Esophagus muscularis mucosa (tissue), 4 donors: ENCODE measurements at regions not wholly inside any gene's neighbourhood (a gene's known extent, or its start where the extent isn't known, plus 50 kb on each side); places are given as distances from the start of the nearest gene placed in this dataset.

Experiments used
- DNase-seq: peaks from one replicate; pipeline ENCODE4 v3.0.0-alpha.2; 2017; ENCODE audit errors: extremely low spot score
- H3K27ac ChIP-seq, 4 donors: fragments of 200-600 bp; sonication (generic); replicated peaks in 1 of 4; 1 replicate in 3 of 4; 2 replicates in 1 of 4; pipeline ENCODE4 v1.5.1; 2016 to 2019; ENCODE audit warnings: mild to moderate bottlenecking in 1 of 4
- H3K27me3 ChIP-seq, 4 donors: fragments of 200-600 bp; sonication (generic); one replicate each; pipeline versions ENCODE4 v1.5.1 to v1.6.0; 2016 to 2019
- H3K36me3 ChIP-seq, 4 donors: fragments of 200-600 bp; sonication (generic); one replicate each; pipeline ENCODE4 v1.5.1; 2016 to 2019
- H3K4me1 ChIP-seq, 4 donors: fragments of 200-600 bp; sonication (generic); one replicate each; pipeline ENCODE4 v1.5.1; 2016 to 2019
- H3K4me3 ChIP-seq, 4 donors: fragments of 200-600 bp; sonication (generic); 1 replicate in 2 of 4; 2 replicates in 2 of 4; pipeline ENCODE4 v1.5.1; 2016 to 2019; ENCODE audit warnings: mild to moderate bottlenecking in 4 of 4, moderate library complexity in 1 of 4
- H3K9me3 ChIP-seq, 4 donors: fragments of 200-600 bp; sonication (generic); 1 replicate in 3 of 4; 2 replicates in 1 of 4; pipeline ENCODE4 v1.5.1; 2016 to 2019
- EP300 ChIP-seq: sonication (generic); formaldehyde crosslinking; IDR thresholded peaks from one replicate; pipeline ENCODE4 v1.6.1; 2017; ENCODE audit warnings: antibody characterized with exemption
- POLR2A ChIP-seq: fragments of 450-650 bp; IDR thresholded peaks from one replicate; pipeline ENCODE4 v1.6.1; 2017; ENCODE audit warnings: antibody characterized with exemption, moderate library complexity, mild to moderate bottlenecking, low read depth
- POLR2AphosphoS5 ChIP-seq, 2 donors: sonication (generic); formaldehyde crosslinking; IDR thresholded peaks; one replicate each; pipeline ENCODE4 v1.6.1; 2017; ENCODE audit warnings: antibody characterized with exemption in 2 of 2
- WGBS: methylation state at CpG from one replicate; pipeline ENCODE4 v1.1.5; 2018; 5-methylcytosine and 5-hydroxymethylcytosine counted together
- intact Hi-C: fragments of 100-400 bp; cut with DNase I; formaldehyde crosslinking; loops from one replicate; pipeline ENCODE4 v1.15.1; 2023
- TF ChIP-seq, protein P1 (sequence below), 3 experiments: fragments of 200-600 bp in 2 of 3; fragments of 450-650 bp in 1 of 3; sonication (generic) in 2 of 3; IDR thresholded peaks; one replicate each; pipeline ENCODE4 v1.5.1; 2017 to 2019; ENCODE audit warnings: antibody characterized with exemption in 3 of 3, mild to moderate bottlenecking in 2 of 3, moderate library complexity in 1 of 3

DNA sequence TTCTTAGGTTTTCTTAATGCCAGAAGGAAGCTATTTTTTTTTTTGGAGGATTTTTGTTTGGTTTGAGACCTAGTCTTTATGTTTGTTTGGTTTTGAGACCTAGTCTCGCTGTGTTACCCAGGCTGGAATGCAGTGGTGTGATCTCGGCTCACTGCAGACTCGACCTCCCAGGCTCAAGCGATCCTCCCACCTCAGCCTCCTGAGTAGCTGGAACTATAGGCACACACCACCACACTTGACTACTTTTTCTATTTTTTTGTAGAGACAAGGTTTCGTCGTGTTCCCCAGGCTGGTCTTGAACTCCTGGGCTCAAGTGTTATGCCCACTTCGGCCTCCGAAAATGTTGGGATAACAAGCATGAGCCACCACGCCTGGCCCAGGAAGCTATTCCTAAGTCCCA is 67.8 kb upstream of the NHSL1 start:
- no peaks in the 10 kb centered on the region for H3K36me3 ChIP-seq
- DNase-seq: no peak
- no peak overlapping the region for H3K4me3 ChIP-seq
- 93% methylated on average over 9 of the region's 9 CpGs for WGBS
- TF ChIP-seq POLR2AphosphoS5 (IDR thresholded peaks at IDR 0.05) (no peak), EP300 (no peak), POLR2A (no peak)
- TF ChIP-seq, protein P1, sequence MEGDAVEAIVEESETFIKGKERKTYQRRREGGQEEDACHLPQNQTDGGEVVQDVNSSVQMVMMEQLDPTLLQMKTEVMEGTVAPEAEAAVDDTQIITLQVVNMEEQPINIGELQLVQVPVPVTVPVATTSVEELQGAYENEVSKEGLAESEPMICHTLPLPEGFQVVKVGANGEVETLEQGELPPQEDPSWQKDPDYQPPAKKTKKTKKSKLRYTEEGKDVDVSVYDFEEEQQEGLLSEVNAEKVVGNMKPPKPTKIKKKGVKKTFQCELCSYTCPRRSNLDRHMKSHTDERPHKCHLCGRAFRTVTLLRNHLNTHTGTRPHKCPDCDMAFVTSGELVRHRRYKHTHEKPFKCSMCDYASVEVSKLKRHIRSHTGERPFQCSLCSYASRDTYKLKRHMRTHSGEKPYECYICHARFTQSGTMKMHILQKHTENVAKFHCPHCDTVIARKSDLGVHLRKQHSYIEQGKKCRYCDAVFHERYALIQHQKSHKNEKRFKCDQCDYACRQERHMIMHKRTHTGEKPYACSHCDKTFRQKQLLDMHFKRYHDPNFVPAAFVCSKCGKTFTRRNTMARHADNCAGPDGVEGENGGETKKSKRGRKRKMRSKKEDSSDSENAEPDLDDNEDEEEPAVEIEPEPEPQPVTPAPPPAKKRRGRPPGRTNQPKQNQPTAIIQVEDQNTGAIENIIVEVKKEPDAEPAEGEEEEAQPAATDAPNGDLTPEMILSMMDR (IDR thresholded peaks at IDR 0.05): no peak
- H3K9me3 ChIP-seq: no peaks in the 10 kb centered on the region
- H3K27me3 ChIP-seq: no peaks in the 10 kb centered on the region
- peaks cover 0 to 16% (median 11%) of the 10 kb centered on the region in 4 donors for H3K4me1 ChIP-seq
- no peak overlapping the region for H3K27ac ChIP-seq
- intact Hi-C loops: no loop called here

DNA sequence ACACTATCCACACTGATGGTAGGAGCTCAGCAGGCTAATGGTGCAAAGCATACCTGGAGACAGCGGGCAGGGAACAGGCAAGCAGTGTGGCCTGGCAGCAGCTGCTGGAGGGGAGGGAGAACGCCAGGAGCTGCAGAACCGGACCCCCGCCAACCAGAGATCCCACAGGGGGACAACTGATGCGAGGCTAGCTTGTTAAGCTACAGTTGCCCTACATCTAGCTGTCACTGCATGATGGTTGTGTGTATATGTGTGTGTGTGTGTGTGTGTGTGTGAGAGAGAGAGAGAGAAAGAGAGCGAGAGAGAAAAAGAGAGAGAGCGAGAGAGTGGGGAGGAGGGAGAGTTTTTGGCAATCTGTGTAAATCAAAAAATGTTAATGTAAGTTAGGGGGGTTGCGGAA is 69.7 kb upstream of the NHSL1 start:
- TF ChIP-seq, protein P1 (IDR thresholded peaks at IDR 0.05): no peak
- TF ChIP-seq POLR2A (no peak), POLR2AphosphoS5 (IDR thresholded peaks at IDR 0.05) (no peak)
- 92% methylated on average over 8 of the region's 8 CpGs for WGBS
- no peaks in the 10 kb centered on the region for H3K9me3 ChIP-seq
- intact Hi-C loops: no loop called here
- no peak for DNase-seq
- no peaks in the 10 kb centered on the region for H3K36me3 ChIP-seq
- H3K27me3 ChIP-seq: no peaks in the 10 kb centered on the region
- H3K4me3 ChIP-seq: no peak overlapping the region
- no peak overlapping the region for H3K27ac ChIP-seq
- peaks cover 0 to 26% (median 15%) of the 10 kb centered on the region in 4 donors for H3K4me1 ChIP-seq

DNA sequence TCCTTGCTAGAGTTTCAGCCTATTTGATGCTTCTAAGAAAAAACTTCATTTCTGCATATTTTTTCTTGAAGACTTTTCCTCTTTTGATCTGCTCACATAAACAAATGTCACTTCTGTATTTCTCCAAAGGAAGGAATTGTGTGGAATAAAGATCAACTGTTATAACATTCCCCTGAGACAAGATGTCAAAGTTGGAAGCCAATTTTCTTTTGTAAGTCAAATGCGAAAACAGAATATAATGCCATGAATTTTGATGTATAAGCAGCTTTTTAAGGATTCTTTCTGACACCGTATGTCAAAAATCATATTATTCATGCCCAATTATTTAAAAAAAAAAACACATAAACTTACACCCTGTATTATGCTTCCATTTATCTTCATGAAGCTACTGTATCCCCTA is 70.3 kb upstream of the NHSL1 start:
- intact Hi-C loops: no loop called here
- Histone ChIP-seq H3K36me3 (no peaks in the 10 kb centered on the region), H3K27me3 (no peaks in the 10 kb centered on the region), H3K4me3 (no peak overlapping the region), H3K27ac (no peak overlapping the region), H3K4me1 (peaks cover 0 to 26% (median 15%) of the 10 kb centered on the region in 4 donors), H3K9me3 (no peaks in the 10 kb centered on the region)
- DNase-seq: no peak
- WGBS: 87% methylated on average over 2 of the region's 2 CpGs
- TF ChIP-seq POLR2AphosphoS5 (IDR thresholded peaks at IDR 0.05) (no peak), EP300 (no peak), POLR2A (no peak)
- TF ChIP-seq, protein P1 (IDR thresholded peaks at IDR 0.05): no peak

DNA sequence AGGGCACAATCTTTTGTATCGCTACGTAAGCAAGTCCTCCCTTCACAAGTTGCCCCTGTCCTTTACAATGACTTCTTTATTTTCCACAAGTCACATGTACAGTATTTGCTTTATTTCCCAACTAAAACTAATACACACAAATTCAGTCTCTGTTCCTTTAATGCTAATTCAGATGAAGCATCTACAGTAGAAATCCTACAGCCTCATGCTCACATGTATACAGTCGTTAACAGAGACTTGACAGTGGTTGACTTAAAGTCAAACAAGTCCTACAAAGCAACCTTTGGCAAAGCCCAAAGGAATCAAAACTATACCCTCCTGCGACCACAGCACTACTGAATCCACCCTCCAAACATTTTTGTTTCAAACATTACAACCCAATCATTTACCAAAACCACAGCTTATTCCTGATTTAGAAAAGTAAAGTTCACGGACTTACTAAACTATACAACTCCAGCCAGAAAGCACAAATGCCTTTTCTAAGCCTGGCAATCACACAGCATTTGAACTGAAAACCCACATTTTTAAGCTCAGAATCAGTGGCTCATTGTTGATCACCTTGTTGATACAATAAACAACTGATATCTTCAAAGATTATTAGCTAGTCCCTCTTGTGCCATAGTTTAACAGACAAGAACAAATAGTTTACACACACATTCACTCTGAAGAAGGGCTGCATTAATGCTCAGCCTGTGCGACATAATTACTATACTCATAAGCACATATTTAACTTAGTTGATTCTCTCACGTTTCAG is 70.9 kb upstream of the NHSL1 start:
- TF ChIP-seq, protein P1 (IDR thresholded peaks at IDR 0.05): no peak
- TF ChIP-seq EP300 (no peak), POLR2A (no peak), POLR2AphosphoS5 (IDR thresholded peaks at IDR 0.05) (no peak)
- intact Hi-C loops: no loop called here
- no peak for DNase-seq
- no peaks in the 10 kb centered on the region for H3K36me3 ChIP-seq
- H3K9me3 ChIP-seq: no peaks in the 10 kb centered on the region
- no peaks in the 10 kb centered on the region for H3K27me3 ChIP-seq
- WGBS: 75% methylated on average over 7 of the region's 7 CpGs
- peaks cover 0 to 26% (median 15%) of the 10 kb centered on the region in 4 donors for H3K4me1 ChIP-seq
- H3K27ac ChIP-seq: no peak overlapping the region
- peak overlapping the region in 3 of 4 donors; percentile 50 to 53 (median 52) for H3K4me3 ChIP-seq

DNA sequence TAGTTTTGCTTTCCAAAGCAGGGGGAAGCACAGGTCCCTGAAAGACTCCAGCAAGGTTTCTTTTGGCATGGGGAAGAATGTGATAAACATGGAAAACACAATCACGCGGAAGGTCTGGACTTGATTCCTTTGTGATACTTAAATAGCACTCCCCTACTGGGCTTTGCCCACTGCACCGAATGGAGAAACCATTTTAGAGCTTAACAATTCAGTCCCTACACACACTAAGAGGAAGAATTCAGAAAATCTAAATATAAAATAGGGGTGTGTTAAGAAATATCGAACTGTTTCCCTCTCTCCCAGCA is 71.4 kb upstream of the NHSL1 start:
- Histone ChIP-seq H3K4me1 (peaks cover 0 to 26% (median 15%) of the 10 kb centered on the region in 4 donors), H3K27ac (no peak overlapping the region), H3K36me3 (no peaks in the 10 kb centered on the region), H3K27me3 (no peaks in the 10 kb centered on the region), H3K9me3 (no peaks in the 10 kb centered on the region), H3K4me3 (peak overlapping the region; percentile 50 to 53 (median 52))
- WGBS: 66% methylated on average over 4 of the region's 4 CpGs
- TF ChIP-seq POLR2A (no peak), POLR2AphosphoS5 (IDR thresholded peaks at IDR 0.05) (no peak), EP300 (no peak)
- TF ChIP-seq, protein P1 (IDR thresholded peaks at IDR 0.05): no peak
- intact Hi-C loops: no loop called here
- no peak for DNase-seq
